Activated CD4-positive, alpha-beta T cell treated with anti-CD3 and anti-CD28 coated beads for 1 hour (primary cell): ENCODE measurements at regions not wholly inside any gene's neighbourhood (a gene's known extent, or its start where the extent isn't known, plus 50 kb on each side); places are given as distances from the start of the nearest gene placed in this dataset.

Experiments
- DNase-seq: peaks from one replicate; pipeline ENCODE4 v3.0.0-alpha.2; 2020

GRCh38 chr18:37619964-37620363 lies 54.4 kb upstream of the CELF4 start:
- no peak for DNase-seq

DNA sequence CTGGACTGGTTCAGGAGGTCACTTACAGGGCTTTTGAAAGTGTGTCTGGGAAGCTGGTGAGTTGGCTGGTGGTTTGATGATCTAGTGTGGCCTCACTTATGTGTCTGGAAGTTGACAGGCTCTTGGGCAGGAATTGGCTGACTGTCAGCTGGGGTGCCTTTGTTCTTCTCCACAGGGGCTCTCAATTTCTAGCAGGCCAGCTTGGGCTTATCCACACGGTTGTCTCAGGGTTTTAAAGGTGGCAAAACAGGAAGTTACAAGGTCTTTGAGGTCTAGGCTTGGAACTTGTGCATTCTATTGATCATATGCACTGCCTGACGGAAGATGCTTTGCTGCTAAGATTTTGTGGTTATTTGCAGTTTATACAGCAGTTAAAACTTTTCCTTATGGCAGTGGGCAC lies 52.0 kb upstream of the CELF4 start:
- no peak for DNase-seq
